HFFc6 (cell line): ENCODE measurements at regions not wholly inside any gene's neighbourhood (a gene's known extent, or its start where the extent isn't known, plus 50 kb on each side); places are given as distances from the start of the nearest gene placed in this dataset.

Experiments used
- DNase-seq: peaks from one replicate; pipeline ENCODE4 v3.0.0-alpha.2; 2018
- H3K27ac Mint-ChIP-seq: 2 replicates; pipeline ENCODE4 v1.8.0; 2020; ENCODE audit warnings: mild to moderate bottlenecking, mixed read lengths
- H3K27me3 Mint-ChIP-seq: 2 replicates; pipeline ENCODE4 v1.8.0; 2021; ENCODE audit warnings: mild to moderate bottlenecking, moderate library complexity, mixed read lengths; ENCODE audit not compliant: insufficient read depth
- H3K36me3 Mint-ChIP-seq: 2 replicates; pipeline ENCODE4 v1.8.0; 2021; ENCODE audit warnings: low read depth, mixed read lengths
- H3K4me1 Mint-ChIP-seq: 2 replicates; pipeline ENCODE4 v1.8.0; 2020; ENCODE audit warnings: low read depth, mixed read lengths
- H3K4me3 Mint-ChIP-seq: 2 replicates; pipeline ENCODE4 v1.8.0; 2020; ENCODE audit warnings: mild to moderate bottlenecking, moderate library complexity, mixed read lengths
- H3K9me3 Mint-ChIP-seq: 2 replicates; pipeline ENCODE4 v1.8.0; 2020; ENCODE audit warnings: mild to moderate bottlenecking, mixed read lengths
- CTCF ChIP-seq: fragments of 200-600 bp; sonication (generic); IDR thresholded peaks from 2 replicates; pipeline ENCODE4 v1.5.0; 2021; ENCODE audit warnings: antibody characterized with exemption, mild to moderate bottlenecking

DNA sequence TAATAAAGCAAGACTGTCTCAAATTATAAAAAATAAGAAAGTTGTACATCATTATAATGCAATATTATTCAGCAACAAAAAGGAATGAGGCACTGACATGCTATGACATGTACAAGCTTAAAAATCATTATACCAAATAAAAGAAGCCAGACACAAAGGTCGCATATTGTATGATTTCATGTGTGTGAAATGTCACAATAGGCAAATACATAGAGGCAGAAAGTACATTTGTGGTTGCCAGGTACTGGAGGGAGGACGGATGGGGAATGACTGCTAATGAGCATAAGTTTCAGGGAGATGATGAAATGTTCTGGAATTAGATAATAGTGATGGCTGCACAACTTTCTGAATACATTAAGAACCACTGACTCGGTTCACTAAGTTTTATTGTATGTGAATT is 73.6 kb upstream of the NBPF3 start:
- DNase-seq, result no peak
- no peak overlapping the region for H3K27ac Mint-ChIP-seq
- peaks cover 17% of the 10 kb centered on the region; the same call in 1 of the 2 replicates for H3K4me1 Mint-ChIP-seq
- H3K4me3 Mint-ChIP-seq, result no peak overlapping the region
- H3K36me3 Mint-ChIP-seq, result no peaks in the 10 kb centered on the region
- no peaks in the 10 kb centered on the region for H3K9me3 Mint-ChIP-seq
- no peak for TF ChIP-seq CTCF
- H3K27me3 Mint-ChIP-seq, result peaks cover 3% of the 10 kb centered on the region

DNA sequence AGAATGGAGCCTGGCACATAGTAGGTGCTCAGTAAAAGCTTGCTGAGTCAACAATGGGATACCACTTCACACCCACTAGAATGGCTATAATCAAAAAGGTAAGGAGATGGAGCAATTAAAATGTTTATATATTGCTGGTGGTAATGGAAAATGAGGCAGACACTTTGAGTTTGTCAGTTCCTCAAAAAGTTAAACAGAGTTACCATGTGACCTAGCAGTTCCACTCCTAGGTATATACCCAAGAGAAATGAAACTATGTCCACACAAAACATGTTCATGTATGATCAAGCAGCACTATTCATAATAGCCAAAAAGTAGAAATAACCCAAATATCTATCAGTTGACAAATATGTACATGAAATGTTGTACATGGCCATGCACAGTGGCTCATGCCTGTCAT is 74.8 kb upstream of the ECE1 start:
- TF ChIP-seq CTCF, result no peak
- H3K4me1 Mint-ChIP-seq, result peaks cover 20% of the 10 kb centered on the region; the same call in 1 of the 2 replicates

GRCh38 chr1:21362096-21362495 is 71.8 kb upstream of the ECE1 start:
- H3K27me3 Mint-ChIP-seq, result peaks cover 4% of the 10 kb centered on the region
- DNase-seq, result no peak
- H3K27ac Mint-ChIP-seq, result no peak overlapping the region
- no peak overlapping the region for H3K4me3 Mint-ChIP-seq
- TF ChIP-seq CTCF, result no peak
- H3K36me3 Mint-ChIP-seq, result no peaks in the 10 kb centered on the region
- H3K9me3 Mint-ChIP-seq, result no peaks in the 10 kb centered on the region
- H3K4me1 Mint-ChIP-seq, result peaks cover 13% of the 10 kb centered on the region; the same call in 1 of the 2 replicates

More for the DNA sequence above, 74.8 kb upstream of the ECE1 start:
- Mint-ChIP-seq H3K4me3 (no peak overlapping the region), H3K9me3 (no peaks in the 10 kb centered on the region), H3K36me3 (no peaks in the 10 kb centered on the region), H3K27ac (no peak overlapping the region), H3K27me3 (peaks cover 1% of the 10 kb centered on the region)
- no peak for DNase-seq

DNA sequence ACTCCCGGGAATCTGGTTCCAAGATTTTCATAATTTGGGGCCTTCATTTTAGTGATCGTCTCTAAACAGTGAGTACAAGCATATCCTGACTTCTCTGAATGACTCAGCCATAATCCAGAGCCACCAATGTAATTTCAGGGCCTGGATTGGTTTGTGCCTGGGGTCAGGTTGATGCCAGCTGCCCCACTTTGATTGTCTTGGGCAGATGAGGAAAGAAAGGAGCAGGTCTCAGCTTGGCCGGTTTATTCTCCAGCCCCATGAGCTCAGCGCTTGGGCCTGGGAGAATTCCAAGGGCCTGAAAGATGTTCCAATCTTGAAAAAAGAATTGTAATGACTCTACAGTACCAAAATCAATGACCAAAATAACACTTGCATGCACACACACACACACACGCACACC is 71.2 kb upstream of the ECE1 start:
- peak overlapping the region; percentile 31 for H3K27ac Mint-ChIP-seq
- no peak overlapping the region for H3K4me3 Mint-ChIP-seq
- peaks cover 4% of the 10 kb centered on the region for H3K27me3 Mint-ChIP-seq
- H3K36me3 Mint-ChIP-seq, result no peaks in the 10 kb centered on the region
- no peak for DNase-seq
- TF ChIP-seq CTCF, result no peak
- no peaks in the 10 kb centered on the region for H3K9me3 Mint-ChIP-seq
- peaks cover 13% of the 10 kb centered on the region; the same call in 1 of the 2 replicates for H3K4me1 Mint-ChIP-seq

DNA sequence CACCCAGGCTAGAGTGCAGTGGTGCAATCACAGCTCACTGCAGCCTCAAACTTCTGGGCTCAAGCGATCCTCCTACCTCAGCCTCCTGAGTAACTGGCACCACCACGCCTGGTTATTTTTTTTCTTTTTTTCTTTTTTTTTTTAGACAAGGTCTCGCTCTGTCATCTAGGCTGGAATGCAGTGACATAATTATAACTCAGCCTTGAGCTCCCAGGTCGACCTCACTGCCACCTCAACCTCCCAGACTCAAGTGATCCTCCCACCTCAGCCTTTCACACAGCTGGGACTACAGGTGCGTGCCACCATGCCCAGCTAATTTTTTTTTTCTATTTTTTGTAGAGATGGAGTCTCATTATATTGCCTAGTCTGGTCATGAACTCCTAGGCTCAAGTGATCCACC is 66.9 kb upstream of the ECE1 start:
- H3K4me3 Mint-ChIP-seq, result no peak overlapping the region
- peaks cover 3% of the 10 kb centered on the region for H3K27me3 Mint-ChIP-seq
- peaks cover 12% of the 10 kb centered on the region; the same call in 1 of the 2 replicates for H3K4me1 Mint-ChIP-seq
- no peaks in the 10 kb centered on the region for H3K36me3 Mint-ChIP-seq
- H3K9me3 Mint-ChIP-seq, result no peaks in the 10 kb centered on the region
- no peak for TF ChIP-seq CTCF
- no peak for DNase-seq
- no peak overlapping the region for H3K27ac Mint-ChIP-seq

- Mint-ChIP-seq H3K27ac (no peak overlapping the region), H3K4me3 (no peak overlapping the region), H3K27me3 (peaks cover 3% of the 10 kb centered on the region), H3K36me3 (no peaks in the 10 kb centered on the region), H3K9me3 (no peaks in the 10 kb centered on the region), H3K4me1 (peaks cover under 1% of the 10 kb centered on the region; the same call in 1 of the 2 replicates)
- no peak for DNase-seq
- no peak for TF ChIP-seq CTCF
These were observed 65.7 kb upstream of the ECE1 start for GRCh38 chr1:21355956-21356355.
